Lower lobe of right lung (tissue), 2 donors: ENCODE measurements at regions not wholly inside any gene's neighbourhood (a gene's known extent, or its start where the extent isn't known, plus 50 kb on each side); places are given as distances from the start of the nearest gene placed in this dataset.

Experiments used
- ATAC-seq, 2 donors: fragments of 200-7000 bp; cut with Tn5 transposase; one replicate each; pipeline ENCODE4 v1.9.1; 2020 to 2022; ENCODE audit warnings: mild to moderate bottlenecking in 2 of 2, moderate library complexity in 2 of 2
- DNase-seq: peaks from one replicate; pipeline ENCODE4 v3.0.0-alpha.2; 2020
- H3K27ac ChIP-seq: fragments of 200-600 bp; one replicate; pipeline ENCODE4 v1.8.0; 2022
- H3K27me3 ChIP-seq: fragments of 200-600 bp; one replicate; pipeline ENCODE4 v1.8.0; 2022; ENCODE audit warnings: low read depth
- H3K36me3 ChIP-seq: fragments of 200-600 bp; one replicate; pipeline ENCODE4 v1.8.0; 2022; ENCODE audit warnings: mild to moderate bottlenecking
- H3K4me1 ChIP-seq: fragments of 200-600 bp; one replicate; pipeline ENCODE4 v1.8.0; 2022
- H3K4me3 ChIP-seq: fragments of 200-600 bp; one replicate; pipeline ENCODE4 v1.8.0; 2022; ENCODE audit warnings: mild to moderate bottlenecking
- H3K9me3 ChIP-seq: fragments of 200-600 bp; one replicate; pipeline ENCODE4 v1.8.0; 2022
- CTCF ChIP-seq: fragments of 200-600 bp; IDR thresholded peaks from one replicate; pipeline ENCODE4 v1.8.0; 2022; ENCODE audit warnings: antibody characterized with exemption, mild to moderate bottlenecking
- intact Hi-C: fragments of 100-400 bp; cut with DNase I; formaldehyde crosslinking; loops from one replicate; pipeline ENCODE4 v1.11.0; 2022
- donor health status: DM: no; HTN: yes; CAD: no; lungs with severe emphysema.

DNA sequence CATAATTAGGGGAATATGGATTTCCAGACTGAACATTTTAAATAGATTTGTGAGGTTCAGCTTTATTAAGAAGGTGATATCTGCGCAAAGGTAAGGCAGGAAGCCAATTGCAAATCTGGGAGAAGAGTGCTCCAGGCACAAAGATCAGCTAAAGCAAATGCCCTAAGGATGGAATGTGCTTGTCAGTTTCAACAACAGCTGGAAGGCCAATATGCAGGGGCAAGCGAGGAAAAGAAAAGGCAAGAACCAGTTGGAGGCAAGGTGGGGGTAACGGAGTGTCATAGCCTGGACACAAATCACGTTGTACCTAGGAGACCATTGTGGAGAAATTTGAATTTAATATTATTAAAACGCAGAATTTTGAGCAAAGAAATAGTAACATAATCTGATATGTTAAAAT, 1710.3 kb upstream of the PCDH7 start:
- Histone ChIP-seq H3K4me1 (no peaks in the 10 kb centered on the region), H3K4me3 (no peak overlapping the region), H3K36me3 (no peaks in the 10 kb centered on the region), H3K27me3 (no peaks in the 10 kb centered on the region), H3K9me3 (peaks cover 4% of the 10 kb centered on the region), H3K27ac (no peak overlapping the region)
- DNase-seq (no peak), ATAC-seq (no peak)
- no peak for TF ChIP-seq CTCF
- intact Hi-C loops, result no loop called here

DNA sequence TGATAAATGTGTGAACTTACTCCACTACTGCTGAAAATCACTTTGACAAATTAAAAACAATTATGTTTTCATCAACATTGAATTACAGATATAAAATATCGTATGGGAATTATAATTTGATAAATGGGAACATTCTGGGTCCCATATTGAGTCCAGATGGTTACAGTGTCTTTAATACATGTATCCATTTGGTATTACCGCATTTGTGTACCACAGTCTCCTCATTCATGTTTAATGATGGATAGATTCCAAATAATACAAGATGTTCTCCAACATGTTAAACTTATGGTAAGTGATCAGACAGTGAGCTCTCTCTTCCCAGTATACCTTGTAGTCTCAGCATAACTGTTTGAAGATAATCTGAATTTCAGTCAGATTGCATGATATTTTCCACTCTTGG, 1706.8 kb upstream of the PCDH7 start:
- TF ChIP-seq CTCF, result no peak
- Histone ChIP-seq H3K27me3 (no peaks in the 10 kb centered on the region), H3K4me3 (no peak overlapping the region), H3K4me1 (no peaks in the 10 kb centered on the region), H3K36me3 (no peaks in the 10 kb centered on the region), H3K9me3 (peaks cover 4% of the 10 kb centered on the region), H3K27ac (no peak overlapping the region)
- ATAC-seq, result no peak
- no peak for DNase-seq
- intact Hi-C loops, result no loop called here

DNA sequence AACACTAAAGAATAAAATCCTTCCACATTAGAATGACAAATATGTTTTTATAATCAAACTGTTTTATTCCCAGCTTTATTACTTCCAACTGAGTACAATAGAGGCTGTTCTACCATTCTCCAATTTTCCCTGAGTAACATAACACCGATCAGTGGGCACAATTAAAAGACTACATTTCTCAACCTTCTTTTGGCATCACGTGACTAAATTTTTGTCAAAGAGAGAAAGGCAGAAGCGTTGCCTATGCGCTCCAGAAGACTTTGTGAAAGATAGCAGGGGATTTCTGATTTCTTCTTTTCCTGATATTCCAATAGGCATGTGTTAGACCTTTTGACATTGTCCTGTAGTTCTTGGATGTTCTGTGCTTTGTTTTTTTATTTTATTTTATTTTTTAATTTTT, 1705.6 kb upstream of the PCDH7 start:
- DNase-seq, result no peak
- no peak for ATAC-seq
- Histone ChIP-seq H3K27ac (no peak overlapping the region), H3K27me3 (no peaks in the 10 kb centered on the region), H3K4me1 (no peaks in the 10 kb centered on the region), H3K9me3 (peaks cover 4% of the 10 kb centered on the region), H3K4me3 (no peak overlapping the region), H3K36me3 (no peaks in the 10 kb centered on the region)
- no peak for TF ChIP-seq CTCF
- intact Hi-C loops, result no loop called here

GRCh38 chr4:29033703-29034102, 1686.5 kb upstream of the PCDH7 start:
- Histone ChIP-seq H3K4me3 (no peak overlapping the region), H3K9me3 (peaks cover 6% of the 10 kb centered on the region), H3K4me1 (no peaks in the 10 kb centered on the region), H3K36me3 (no peaks in the 10 kb centered on the region), H3K27ac (no peak overlapping the region), H3K27me3 (no peaks in the 10 kb centered on the region)
- ATAC-seq (no peak), DNase-seq (no peak)
- intact Hi-C loops, result no loop called here
- TF ChIP-seq CTCF, result no peak

GRCh38 chr4:29037501-29037900, 1682.7 kb upstream of the PCDH7 start:
- no peak overlapping the region for H3K4me3 ChIP-seq
- DNase-seq, result no peak
- intact Hi-C loops, result no loop called here
- H3K27ac ChIP-seq, result no peak overlapping the region
- no peaks in the 10 kb centered on the region for H3K27me3 ChIP-seq
- no peak for ATAC-seq
- H3K4me1 ChIP-seq, result no peaks in the 10 kb centered on the region
- H3K9me3 ChIP-seq, result peaks cover 6% of the 10 kb centered on the region
- TF ChIP-seq CTCF, result no peak
- no peaks in the 10 kb centered on the region for H3K36me3 ChIP-seq

GRCh38 chr4:29043411-29043810, 1676.8 kb upstream of the PCDH7 start:
- H3K9me3 ChIP-seq, result no peaks in the 10 kb centered on the region
- no peak overlapping the region for H3K27ac ChIP-seq
- ATAC-seq (no peak), DNase-seq (no peak)
- H3K27me3 ChIP-seq, result no peaks in the 10 kb centered on the region
- TF ChIP-seq CTCF, result no peak
- intact Hi-C loops, result no loop called here
- no peaks in the 10 kb centered on the region for H3K4me1 ChIP-seq
- no peak overlapping the region for H3K4me3 ChIP-seq
- no peaks in the 10 kb centered on the region for H3K36me3 ChIP-seq
